OCI-LY3 (cell line): ENCODE measurements at regions not wholly inside any gene's neighbourhood (a gene's known extent, or its start where the extent isn't known, plus 50 kb on each side); places are given as distances from the start of the nearest gene placed in this dataset.

Experiments
- EZH2phosphoT487 ChIP-seq: fragments of 200-600 bp; shearing (Covaris generic); IDR thresholded peaks from 2 replicates; pipeline ENCODE4 v1.6.1; 2018; ENCODE audit warnings: antibody characterized with exemption, mixed run types, low read depth
- TF ChIP-seq, protein P1 (sequence below): fragments of 200-600, 300-600 bp; sonication (generic); IDR thresholded peaks from 2 replicates; pipeline ENCODE4 v1.5.1; 2014; ENCODE audit warnings: antibody characterized with exemption, low read length, low read depth

DNA sequence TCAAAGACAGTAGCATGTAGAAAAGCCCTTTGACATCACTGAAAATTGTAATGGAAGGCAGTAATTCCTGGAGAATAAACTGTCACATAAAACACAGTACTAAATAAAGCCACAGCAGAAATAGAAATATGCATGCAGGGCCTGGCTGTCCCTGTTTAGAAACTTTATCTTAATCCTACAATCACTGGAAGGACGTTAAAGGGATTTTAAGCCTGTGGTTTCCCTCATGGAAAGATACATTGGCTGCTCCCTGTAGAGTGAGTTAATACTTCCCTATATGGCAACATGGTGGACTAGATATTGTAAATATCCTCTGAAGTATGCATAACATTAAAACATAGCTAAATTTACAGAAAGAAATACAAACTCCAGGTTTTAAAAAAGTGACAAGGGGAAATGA, 1334.9 kb upstream of the CELF2 start:
- TF ChIP-seq, protein P1, sequence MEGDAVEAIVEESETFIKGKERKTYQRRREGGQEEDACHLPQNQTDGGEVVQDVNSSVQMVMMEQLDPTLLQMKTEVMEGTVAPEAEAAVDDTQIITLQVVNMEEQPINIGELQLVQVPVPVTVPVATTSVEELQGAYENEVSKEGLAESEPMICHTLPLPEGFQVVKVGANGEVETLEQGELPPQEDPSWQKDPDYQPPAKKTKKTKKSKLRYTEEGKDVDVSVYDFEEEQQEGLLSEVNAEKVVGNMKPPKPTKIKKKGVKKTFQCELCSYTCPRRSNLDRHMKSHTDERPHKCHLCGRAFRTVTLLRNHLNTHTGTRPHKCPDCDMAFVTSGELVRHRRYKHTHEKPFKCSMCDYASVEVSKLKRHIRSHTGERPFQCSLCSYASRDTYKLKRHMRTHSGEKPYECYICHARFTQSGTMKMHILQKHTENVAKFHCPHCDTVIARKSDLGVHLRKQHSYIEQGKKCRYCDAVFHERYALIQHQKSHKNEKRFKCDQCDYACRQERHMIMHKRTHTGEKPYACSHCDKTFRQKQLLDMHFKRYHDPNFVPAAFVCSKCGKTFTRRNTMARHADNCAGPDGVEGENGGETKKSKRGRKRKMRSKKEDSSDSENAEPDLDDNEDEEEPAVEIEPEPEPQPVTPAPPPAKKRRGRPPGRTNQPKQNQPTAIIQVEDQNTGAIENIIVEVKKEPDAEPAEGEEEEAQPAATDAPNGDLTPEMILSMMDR: no peak
- no peak for TF ChIP-seq EZH2phosphoT487
